HG02763 (cell line): ENCODE measurements at regions not wholly inside any gene's neighbourhood (a gene's known extent, or its start where the extent isn't known, plus 50 kb on each side); places are given as distances from the start of the nearest gene placed in this dataset.
"Not testable (repeated sequence)": the region's sequence is repeated elsewhere in the genome, so short reads cannot be mapped to it uniquely, and the experiment has no call there.

ENCODE experiments used
- ATAC-seq: cut with Tn5 transposase; IDR thresholded peaks from one replicate; pipeline ENCODE4 v1.9.1; 2021; ENCODE audit warnings: mild to moderate bottlenecking, moderate library complexity; ENCODE audit not compliant: unreplicated experiment

DNA sequence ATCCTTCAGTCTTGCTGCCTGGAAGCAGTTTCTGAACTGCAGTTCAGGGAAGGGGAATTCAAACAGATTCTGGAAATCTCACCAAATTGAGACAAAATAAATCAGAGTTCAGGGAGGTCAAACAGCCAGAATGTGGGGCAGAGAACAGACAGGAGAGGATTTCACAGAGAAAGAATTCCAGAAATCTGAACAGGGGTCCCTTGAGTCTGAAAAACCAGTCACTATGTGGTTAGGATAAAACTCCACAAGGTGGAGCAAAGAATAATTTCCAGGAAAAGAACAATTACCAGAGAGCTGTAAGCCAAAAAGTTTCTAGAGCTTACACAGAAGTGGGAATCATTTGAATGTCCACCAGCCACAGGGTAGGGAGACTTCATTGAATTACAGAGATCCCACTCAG, 84.7 kb downstream of the URB2 start:
- no peak for ATAC-seq

DNA sequence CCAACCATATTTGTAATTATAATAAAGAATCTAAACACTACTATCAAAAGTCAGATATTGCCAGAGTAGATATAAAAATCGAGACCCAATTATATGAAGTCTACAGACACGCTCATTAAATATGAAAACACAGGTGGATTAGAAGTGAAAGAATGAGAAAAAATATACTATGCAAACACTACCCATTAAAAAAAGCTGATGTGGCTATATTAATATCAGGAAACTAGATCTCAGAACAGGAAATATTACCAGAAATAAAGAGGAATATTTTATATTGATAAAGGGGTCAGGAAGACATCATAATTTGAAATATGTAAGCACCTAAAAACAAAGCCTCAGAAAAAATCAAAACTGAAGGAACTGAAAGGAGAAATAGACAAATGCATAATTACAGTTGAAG, 88.3 kb downstream of the URB2 start:
- no peak for ATAC-seq

DNA sequence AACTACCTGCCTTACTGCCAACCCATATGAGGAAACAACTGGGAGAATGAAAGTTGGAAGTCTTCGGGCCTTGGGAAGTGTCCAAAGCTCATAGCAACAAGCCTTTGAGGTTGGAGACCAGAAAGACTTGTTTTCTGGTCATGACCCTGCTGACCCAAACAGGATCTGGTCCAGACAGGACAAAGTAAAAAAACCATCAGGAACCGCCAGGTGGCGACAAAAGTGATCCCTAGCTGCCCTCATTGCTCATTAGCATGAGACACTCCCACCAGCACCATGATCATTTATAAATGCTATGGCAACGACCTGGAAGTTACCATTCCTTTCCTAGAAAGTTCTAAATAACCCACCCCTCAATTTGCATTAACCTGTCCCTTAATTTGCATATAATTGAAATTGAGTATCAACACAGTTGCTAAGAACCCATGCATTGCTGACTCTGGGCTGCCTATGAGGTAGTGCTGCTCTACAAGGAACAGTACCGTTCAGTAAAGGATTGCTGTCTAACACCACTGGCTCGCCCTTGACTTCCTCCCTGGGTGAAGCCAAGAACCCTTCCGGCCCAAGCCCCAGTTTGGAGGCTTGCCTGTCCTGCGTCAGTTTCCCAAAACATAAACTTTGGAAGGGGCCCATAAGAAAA, 89.0 kb downstream of the URB2 start:
- no peak for ATAC-seq

DNA sequence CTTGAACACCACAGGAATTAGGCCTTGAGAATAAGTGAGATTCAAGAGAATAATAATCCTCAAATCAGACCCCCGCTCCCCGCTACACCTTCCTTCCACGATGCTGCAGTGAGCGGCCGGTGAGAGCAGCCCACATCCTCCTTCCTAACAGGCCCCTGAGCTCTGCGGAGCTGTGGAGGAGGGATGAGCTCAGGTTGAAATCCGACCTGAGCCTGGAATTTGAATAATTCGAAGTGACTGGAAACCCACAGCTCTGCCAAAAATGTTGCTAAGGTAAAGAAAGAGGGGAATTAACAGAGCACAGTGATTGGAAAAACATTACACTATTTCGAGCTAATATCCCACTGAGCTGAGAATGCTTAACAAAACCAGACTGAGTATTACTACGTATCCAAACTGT, 90.0 kb downstream of the URB2 start:
- no peak for ATAC-seq

DNA sequence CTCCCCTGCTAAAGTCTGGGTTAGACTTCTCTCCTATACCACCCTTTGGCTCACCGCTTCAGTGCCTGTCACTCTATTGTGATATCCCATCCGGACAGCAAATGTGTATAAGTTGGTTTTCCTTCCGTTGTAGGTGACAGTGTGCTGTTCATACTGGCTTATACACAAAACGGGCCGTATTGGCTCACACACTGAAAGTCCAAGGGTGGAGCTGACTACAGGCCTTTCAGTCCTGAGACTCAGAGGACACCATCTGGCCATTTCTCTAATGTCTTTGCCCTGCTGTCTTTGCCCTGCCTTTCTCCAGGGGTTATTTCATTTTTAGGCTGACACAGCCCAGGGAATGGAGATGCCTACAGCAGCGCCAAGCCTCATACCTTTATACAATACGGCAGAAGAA, 90.7 kb downstream of the URB2 start:
- ATAC-seq: no peak

DNA sequence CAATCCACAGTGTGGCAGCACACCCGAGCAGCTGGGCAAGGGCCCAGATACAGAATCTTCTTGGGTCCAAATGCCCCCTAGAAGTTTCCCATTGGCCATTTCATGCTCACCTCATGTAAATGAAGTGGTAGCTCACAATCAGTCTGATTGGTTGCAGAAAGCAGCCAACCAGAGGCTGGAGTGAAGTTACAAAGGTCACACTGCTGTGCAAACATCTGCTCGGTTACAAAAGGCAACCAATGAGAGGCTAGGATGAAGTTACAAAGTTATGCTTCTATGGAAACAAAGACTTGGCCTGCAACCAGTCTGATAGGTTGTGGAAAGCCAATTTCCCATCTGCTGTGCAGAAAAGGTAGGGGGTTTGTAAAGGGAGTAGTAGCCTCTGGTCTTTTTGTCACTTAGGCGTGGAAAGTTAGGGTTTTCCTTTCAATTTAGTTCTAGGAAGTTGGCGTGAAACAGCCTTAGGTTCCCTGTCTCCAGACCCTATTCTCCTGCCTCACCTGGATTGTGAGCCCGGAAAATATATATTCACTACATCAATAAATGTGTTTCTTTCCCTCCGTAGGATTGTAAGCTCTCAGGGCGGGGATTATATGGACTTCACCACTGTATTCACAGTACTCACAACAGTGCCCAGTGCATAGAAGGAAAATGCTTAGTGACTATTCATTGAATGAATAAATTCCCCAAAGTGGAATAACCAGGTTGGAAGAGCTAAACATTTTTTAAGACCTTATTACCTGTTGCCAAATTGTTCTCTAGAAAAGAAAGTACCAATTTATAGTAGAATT, 91.9 kb downstream of the URB2 start:
- no peak for ATAC-seq

DNA sequence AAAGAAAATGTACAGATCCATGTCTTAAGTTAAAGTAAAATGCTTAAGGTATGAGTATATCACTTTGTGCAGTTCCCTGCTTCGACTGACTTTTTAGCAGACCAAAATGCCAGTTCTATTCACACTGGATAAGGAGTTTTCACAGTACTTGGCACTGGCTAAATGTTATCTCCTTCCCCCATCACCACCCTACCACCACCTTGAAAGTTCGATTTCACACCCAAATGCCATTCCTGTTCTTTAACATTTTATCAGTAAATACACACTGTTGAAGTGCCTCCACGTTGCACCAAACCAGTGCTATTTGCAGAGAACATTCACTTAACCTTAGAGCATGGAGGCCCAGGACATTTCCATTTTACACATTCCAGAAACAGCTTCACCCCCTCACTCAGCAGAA, 100.0 kb downstream of the URB2 start:
- no peak for ATAC-seq

DNA sequence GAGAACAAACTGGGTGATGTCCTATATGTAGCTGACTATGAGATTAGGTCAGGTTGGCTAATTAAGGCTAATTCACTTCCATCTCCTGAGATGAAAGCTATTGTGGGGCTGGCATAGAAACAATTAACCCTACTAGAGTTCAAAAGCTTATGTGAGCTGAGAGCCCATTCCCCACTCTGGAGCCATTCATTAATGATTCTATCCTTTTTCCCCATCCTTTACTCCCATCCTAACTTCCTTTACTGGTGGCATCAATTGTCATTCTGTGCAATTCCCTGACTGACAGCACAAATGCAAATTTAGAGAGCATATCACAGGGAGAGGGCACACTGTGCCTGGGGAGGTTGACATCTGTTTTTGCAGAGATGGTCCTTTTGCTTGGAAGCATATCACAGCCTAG, 103.9 kb downstream of the URB2 start:
- ATAC-seq: no peak

DNA sequence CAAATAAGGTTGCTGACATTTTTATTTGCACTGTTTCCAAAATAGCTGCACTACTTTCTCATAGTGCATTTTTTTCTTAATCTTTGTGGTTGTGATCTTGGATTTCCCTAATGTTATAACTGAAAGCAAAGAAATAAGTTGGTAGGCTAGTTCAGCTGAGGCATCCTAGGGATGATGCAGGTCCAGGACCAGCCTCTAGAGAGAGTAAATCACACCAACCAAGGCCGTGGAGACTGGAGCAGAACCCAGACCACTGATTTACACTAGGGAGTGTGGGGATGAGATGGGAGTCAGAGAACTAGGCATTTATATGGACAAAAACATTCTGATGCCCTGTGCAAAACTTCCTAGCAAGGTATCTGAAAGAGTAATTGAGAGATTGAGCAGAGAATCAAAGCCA, 104.5 kb downstream of the URB2 start:
- ATAC-seq: no peak

DNA sequence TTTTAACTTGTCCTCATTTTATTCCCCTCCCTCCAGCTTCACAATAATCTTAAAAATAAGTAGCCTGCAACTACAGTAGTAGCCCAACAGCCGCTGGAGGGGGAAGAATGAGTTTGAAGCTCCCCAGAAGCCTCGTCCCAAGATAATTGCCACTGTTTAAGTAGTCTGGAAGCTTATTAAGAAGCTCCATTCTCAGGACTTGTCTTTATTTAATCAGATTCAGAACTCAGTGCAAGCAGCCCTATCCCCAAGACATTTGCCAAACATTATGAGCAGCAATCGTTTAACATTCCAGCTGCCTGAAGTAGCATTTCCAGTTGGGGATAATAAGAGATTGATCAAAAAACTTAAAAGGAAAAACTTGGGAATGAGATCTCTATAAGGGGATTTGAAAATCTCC, 106.0 kb downstream of the URB2 start:
- ATAC-seq: no peak

DNA sequence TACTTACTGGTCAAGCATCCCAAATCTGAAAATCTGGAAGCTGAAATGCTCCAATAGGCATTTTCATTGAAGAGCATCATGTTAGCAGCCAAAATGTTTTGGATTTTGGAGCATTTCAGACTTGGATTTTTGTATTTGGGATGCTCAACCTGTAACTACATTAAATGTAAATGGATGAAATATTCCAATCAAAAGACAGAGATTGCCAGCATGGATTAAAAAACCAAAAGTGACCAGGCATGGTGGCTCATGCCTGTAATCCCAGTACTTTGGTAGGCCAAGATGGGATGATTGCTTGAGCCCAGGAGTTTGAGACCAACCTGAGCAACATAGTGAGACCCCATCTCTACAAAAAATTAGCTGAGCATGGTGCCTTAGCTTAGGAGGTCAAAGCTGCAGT, 110.3 kb downstream of the URB2 start:
- ATAC-seq: no peak

DNA sequence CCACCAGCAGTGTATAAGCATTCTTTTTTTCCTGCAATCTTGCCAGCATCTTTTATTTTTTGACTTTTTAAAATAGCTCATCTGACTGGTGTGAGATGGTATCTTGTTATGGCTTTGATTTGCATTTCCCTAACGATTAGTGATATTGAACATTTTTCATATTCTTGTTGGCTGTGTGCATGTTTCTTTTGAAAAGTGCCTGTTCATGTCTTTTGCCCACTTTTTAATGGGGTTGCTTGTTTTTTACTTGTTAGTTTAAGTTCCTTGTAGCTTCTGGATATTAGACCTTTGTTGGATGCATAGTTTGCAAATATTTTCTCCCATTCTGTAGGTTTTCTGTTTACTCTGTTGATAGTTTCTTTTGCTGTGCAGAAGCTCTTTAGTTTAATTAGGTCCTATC, 116.6 kb downstream of the URB2 start:
- not testable (repeated sequence) for ATAC-seq

DNA sequence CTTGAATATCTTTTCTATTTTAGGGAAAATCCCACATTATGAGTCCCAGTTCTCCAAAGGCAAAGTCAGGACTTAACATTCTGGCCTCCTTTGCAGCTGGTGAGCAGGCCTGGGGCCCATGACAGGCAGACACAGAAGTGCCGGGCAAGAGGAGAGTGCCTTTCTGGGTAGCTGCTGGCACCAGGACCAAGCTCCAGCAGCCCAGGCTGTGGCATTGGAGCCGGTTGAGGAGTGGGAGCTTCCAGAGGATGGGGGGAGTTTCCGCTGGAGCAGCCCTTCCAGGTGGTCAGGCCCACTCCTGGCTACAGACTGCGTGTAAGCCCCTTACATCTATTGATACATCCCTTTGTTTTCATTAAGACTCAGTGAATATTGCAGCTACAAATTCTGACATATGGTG, 123.9 kb downstream of the URB2 start:
- ATAC-seq: no peak

DNA sequence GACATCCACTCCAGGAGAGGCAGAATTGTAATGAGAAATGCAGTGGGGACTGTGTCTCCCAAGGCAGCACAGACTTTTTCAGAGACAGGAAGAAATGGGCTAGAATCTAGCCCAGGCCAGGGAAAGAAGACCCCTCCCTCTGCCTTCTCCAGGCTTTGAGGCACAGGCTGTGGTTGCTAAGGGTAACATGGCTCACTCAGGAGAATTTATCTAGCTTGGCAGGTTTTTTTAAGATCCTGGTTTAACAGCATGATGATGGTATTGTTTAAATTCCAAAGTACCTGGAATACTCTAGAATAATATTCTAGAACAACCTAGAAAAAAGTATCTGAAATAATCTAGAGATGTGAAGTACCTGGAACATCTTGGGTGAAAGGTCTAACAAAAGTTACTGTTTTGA, 125.6 kb downstream of the URB2 start:
- no peak for ATAC-seq

DNA sequence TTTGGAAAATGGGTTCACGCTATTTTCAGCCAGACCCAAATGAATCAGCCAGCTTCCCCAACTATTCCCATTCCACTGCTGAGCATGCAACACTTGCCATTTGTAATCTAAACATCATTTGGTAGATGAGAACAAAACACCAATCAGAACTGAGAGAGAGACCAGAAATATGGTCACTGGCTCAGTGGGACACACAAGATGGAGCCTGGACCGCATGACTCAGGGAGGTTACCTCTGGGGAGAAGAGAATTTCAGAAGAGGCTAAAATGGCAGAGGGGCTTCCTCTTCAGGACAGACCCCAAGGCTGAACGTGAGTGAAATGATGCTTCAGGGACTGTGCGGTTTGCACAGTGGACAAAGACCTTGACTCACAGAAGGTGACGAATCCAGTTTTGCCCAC, 126.6 kb downstream of the URB2 start:
- ATAC-seq: no peak

DNA sequence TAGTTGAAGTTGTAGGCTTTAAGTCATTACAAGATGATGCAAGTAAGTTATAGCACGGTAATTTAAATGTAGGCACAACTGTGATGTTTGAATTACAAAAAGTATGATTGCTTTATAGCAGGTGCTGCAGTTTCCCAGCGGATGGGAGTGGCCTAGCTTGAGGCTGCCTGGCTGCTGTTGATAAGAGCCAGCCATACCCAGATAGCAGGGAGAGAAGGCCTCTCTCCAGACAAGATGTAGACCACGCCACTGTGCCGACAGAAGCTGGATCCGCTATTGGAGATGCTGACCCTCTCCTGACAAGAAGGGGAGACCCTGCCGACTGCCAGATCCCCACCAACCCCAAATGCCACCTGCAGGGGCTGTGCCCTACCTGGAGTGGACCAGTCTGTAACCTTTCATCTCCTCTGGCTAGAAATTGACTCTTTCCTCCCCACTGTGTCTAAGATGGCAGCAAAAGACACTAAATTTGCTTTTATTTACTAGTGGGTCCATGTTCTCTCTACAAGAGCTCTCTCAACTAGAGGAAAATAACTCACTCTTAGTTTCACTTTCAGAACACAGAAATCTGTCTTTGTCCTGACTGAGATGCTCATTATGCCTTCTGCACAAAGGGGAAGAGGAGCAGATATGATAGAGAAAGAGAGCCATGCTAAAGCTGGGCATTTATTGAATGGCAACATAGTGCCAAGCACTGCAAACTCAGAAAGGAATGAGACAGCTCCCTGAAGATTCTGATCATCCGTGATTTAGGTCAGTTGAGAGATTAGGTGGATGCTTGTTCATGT, 127.9 kb downstream of the URB2 start:
- no peak for ATAC-seq

DNA sequence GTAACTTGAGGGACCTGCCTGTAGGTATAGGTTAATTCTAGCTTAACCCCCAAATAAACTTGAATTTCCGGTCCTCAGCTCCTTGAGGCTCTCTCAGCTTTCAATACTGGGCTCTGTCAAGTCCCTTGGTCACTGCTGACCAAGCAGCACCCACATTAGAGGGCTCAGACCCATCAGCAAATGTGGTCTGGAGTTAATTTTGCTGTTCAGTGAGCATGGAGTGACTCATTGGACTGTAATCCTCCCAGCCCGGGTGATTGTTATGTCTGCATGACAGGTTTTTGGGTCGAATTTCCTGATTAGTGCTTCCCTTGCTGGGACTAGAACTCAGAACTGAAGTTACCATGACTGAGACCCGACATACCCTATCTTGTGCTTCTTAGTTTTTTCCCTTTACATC, 130.6 kb downstream of the URB2 start:
- no peak for ATAC-seq

DNA sequence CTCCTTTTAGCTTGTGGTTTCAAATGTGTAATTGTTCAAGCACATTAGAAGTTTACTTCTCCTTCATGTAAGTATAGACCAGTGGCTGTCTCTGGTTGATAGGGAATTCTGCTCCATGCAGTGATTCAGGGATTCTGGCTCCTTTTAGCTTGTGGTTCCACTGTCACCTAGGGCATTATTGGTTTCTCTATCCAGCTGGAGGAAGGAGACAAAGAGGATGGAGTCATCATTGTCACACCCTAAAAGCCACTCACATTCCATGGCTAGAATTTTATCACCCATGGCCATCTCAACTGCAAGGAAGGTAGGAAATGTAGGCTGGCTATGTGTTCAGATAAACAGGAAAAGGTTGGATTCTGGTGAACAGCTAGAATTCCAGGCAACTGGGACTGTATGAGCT, 131.2 kb downstream of the URB2 start:
- ATAC-seq: no peak

DNA sequence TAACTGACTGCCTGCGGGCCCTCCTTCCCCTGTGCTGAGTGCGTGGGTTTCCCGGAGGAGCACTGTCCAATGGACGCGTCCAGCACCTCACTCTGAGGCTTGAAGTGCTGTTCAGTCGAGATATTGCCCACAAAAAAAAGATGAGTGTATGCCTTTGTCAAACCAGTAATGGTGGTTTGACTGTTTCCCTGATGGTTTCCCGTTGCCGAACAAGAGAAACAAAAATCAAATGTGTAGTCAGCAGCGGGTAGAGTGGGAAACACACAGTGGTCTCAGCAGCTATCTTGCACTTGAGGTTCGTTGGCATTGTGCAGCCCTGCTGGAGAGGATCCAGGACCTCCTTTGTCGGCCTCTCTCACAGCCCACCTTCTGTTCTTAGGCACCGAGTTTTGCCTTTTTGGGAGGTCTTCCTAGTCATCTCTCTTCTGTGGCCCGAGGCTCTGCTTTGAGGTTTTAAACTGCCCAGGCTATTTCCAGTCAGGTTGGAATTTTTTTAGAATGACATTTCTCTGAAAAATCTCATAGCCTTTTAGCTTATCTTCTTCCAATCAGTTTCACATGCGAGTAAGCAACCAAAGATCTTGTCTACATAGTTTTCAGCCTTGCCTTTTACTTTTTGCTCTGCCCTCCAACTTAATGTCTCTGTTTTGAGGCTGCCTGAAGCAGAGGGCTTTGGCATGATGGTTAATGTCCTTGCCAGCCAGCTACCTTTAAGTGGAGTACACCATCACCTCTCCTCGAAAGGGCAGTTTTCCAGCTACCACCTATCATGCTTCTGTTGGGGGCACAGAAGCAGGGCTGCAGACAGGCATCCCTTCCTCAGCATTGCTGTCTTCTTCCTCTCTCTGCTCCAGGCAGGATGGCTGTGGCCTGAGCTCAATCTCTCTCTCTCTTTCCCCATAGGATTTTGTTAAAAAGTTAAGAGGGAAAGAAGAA, 132.3 kb downstream of the URB2 start:
- no peak for ATAC-seq

DNA sequence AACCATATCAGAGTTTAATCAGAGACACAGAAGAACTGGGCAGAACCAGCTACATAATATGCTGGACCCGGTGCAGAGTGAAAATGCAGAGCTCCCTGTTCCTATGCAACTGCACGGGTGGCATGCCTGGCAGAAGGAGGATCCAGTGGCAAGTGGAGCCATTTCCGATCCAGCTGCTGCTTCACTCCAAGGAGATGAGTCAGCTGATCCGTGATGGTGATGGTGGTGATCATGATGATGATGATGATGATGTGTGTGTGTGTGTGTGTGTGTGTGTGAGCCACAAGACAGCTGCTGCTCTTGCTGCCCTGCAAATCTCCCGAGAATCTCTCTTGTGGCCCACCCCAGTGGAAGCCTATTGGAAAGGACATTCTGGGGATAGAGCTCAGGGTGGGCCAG, 133.0 kb downstream of the URB2 start:
- ATAC-seq: no peak

DNA sequence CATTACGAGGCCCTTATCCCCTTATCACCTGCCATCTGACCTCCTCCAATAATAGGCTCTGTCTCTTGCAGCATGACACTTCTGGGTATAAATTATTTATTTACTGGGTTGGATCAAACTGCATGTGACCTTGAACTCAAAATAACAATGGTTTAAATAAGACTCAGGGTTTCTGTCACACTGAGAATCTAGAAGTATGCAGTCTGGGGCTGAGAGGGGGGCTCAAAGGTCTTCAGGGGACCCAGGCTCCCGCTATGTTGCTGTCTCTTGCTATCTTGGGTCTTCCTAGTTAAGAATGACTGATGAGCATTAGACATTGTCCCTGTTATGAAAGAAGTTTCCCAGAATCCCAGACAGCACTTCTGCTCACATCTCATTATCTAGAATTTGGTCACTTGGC, 133.5 kb downstream of the URB2 start:
- no peak for ATAC-seq
